BLaER1 (cell line): ENCODE measurements at regions not wholly inside any gene's neighbourhood (a gene's known extent, or its start where the extent isn't known, plus 50 kb on each side); places are given as distances from the start of the nearest gene placed in this dataset.

ENCODE experiments used
- H3K27ac ChIP-seq: shearing (Covaris generic); formaldehyde crosslinking; 2 replicates; pipeline ENCODE4 v1.8.1; 2022
- H3K27me3 ChIP-seq: shearing (Covaris generic); formaldehyde crosslinking; 2 replicates; pipeline ENCODE4 v1.8.1; 2022
- H3K36me3 ChIP-seq: shearing (Covaris generic); formaldehyde crosslinking; 2 replicates; pipeline ENCODE4 v1.8.1; 2022
- H3K4me1 ChIP-seq: shearing (Covaris generic); formaldehyde crosslinking; 2 replicates; pipeline ENCODE4 v1.8.1; 2022
- H3K4me2 ChIP-seq: shearing (Covaris generic); formaldehyde crosslinking; 2 replicates; pipeline ENCODE4 v1.8.1; 2022
- H3K4me3 ChIP-seq: shearing (Covaris generic); formaldehyde crosslinking; 2 replicates; pipeline ENCODE4 v1.8.1; 2022
- H3K9ac ChIP-seq: shearing (Covaris generic); formaldehyde crosslinking; 2 replicates; pipeline ENCODE4 v1.8.1; 2022
- H3K9me3 ChIP-seq: shearing (Covaris generic); formaldehyde crosslinking; 2 replicates; pipeline ENCODE4 v1.8.1; 2022
- H4K20me1 ChIP-seq: shearing (Covaris generic); formaldehyde crosslinking; 2 replicates; pipeline ENCODE4 v1.8.1; 2022
- Cebpa-rat ChIP-seq: shearing (Covaris generic); IDR thresholded peaks from 2 replicates; pipeline ENCODE4 v1.8.1; 2022

DNA sequence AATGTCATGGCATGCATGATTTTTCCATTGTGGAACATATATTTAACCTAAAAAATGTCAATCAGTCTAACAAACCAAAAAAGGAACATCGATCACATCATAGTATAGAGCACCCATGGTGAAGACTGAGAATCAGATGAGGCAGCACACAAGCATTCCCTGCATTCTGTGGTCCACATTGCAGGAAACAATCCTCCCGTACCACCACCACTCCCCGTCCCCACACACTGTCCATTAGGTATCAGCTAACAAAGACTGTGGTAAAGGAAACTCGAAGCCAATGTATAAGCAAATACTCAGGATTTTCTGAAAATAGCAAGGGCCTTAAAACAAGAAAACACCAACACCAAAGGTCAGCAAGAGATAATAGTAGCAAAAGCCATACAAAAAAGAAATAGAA lies 1104.4 kb upstream of the SEMA6A start:
- Histone ChIP-seq H3K4me2 (no peak overlapping the region), H4K20me1 (no peaks in the 10 kb centered on the region), H3K4me1 (no peaks in the 10 kb centered on the region), H3K9me3 (no peaks in the 10 kb centered on the region), H3K27ac (no peak overlapping the region), H3K27me3 (no peaks in the 10 kb centered on the region), H3K9ac (no peak overlapping the region), H3K4me3 (no peak overlapping the region), H3K36me3 (no peaks in the 10 kb centered on the region)
- no peak for TF ChIP-seq Cebpa-rat

- no peak overlapping the region for H3K27ac ChIP-seq
- H3K27me3 ChIP-seq: no peaks in the 10 kb centered on the region
- H3K36me3 ChIP-seq: no peaks in the 10 kb centered on the region
- H3K9ac ChIP-seq: no peak overlapping the region
- H3K4me3 ChIP-seq: no peak overlapping the region
- H3K9me3 ChIP-seq: no peaks in the 10 kb centered on the region
- H4K20me1 ChIP-seq: no peaks in the 10 kb centered on the region
- H3K4me2 ChIP-seq: no peak overlapping the region
- no peaks in the 10 kb centered on the region for H3K4me1 ChIP-seq
- no peak for TF ChIP-seq Cebpa-rat
These were observed 1101.0 kb upstream of the SEMA6A start for GRCh38 chr5:117675646-117676045.

DNA sequence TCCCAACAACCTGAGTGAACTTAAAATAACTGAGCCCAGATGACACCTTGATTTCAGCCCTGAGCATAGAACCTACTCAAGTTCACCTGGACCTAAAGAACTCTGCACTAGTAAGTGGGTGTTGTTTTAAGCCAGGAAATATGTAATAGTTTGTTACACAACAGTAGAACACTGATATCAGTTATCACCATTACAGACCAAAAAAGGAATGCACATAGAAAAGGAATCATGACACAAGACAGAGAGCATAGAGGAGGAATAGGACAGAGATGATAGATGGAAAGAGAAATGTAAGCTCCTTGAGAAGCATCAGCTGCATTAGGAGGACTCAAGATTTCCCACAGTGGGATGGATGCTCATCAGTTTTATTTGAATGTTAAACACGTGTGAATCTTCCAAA lies 1096.9 kb upstream of the SEMA6A start:
- Histone ChIP-seq H3K4me3 (no peak overlapping the region), H3K27me3 (no peaks in the 10 kb centered on the region), H3K4me2 (no peak overlapping the region), H3K27ac (no peak overlapping the region), H3K9me3 (no peaks in the 10 kb centered on the region), H3K4me1 (no peaks in the 10 kb centered on the region), H3K36me3 (no peaks in the 10 kb centered on the region), H4K20me1 (no peaks in the 10 kb centered on the region), H3K9ac (no peak overlapping the region)
- no peak for TF ChIP-seq Cebpa-rat

DNA sequence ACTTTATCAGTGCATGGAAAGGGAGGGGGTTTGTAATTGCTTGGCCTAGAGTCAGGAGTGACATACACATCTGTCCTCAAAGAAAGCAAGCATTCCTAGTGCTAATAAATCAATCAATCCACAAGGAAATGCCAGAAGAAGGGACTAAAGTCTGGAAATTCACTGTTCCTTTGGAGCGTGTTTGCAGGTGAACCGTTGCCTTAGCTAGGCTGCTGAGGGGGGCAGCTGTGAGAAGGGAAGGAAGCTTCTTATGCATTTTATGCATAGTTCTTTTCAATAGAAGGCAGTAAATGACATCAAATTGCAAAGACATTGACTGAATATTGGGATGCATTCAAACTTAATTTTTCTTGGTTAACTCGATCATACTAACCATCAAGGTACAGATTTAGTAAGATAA lies 1092.5 kb upstream of the SEMA6A start:
- Histone ChIP-seq H3K4me3 (no peak overlapping the region), H3K9ac (no peak overlapping the region)

DNA sequence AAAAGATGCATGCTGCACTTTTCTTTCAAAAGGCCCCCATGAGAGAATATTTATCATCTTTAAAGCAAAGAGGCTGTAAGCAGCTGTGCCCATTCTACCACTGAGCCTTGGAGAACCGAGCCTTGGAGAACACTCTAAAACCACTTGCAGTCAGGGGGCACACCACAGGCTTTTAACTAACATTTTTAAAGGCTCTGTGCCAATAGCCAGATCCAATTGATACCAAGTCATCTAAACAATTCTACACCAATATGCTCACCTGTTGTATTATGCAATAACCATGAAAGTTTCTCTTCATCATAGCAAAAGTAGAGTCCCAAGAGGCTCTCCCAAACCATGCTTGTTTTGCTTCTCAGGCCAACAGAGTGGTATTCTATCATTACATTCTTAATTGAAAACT lies 1090.5 kb upstream of the SEMA6A start:
- no peak overlapping the region for H3K4me2 ChIP-seq
- TF ChIP-seq Cebpa-rat: no peak

More for the DNA sequence above, 1092.5 kb upstream of the SEMA6A start:
- H3K9me3 ChIP-seq: no peaks in the 10 kb centered on the region
- no peak overlapping the region for H3K27ac ChIP-seq
- no peak for TF ChIP-seq Cebpa-rat
- H3K36me3 ChIP-seq: no peaks in the 10 kb centered on the region
- no peak overlapping the region for H3K4me2 ChIP-seq
- no peaks in the 10 kb centered on the region for H3K27me3 ChIP-seq
- H4K20me1 ChIP-seq: no peaks in the 10 kb centered on the region
- no peaks in the 10 kb centered on the region for H3K4me1 ChIP-seq

DNA sequence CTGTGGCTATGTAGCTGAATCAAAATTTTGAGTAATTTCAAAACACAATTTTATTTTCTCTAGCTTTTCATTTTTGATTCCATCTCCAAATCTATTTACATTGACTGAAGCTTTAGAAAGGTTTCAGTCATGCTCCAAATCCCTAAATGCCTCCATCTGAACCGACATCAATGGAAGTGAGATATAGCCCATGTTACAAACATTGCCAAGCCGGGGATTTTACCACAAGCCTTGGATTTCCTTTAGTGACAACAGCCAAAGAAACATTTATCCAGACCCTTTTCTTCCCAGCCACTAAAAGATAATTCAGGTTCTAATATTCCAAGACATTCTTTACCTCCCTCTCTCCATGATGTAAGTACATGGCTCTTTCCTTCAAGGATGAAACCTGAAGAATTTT lies 1087.7 kb upstream of the SEMA6A start:
- Histone ChIP-seq H4K20me1 (no peaks in the 10 kb centered on the region), H3K9me3 (no peaks in the 10 kb centered on the region), H3K4me2 (no peak overlapping the region), H3K36me3 (no peaks in the 10 kb centered on the region), H3K9ac (no peak overlapping the region), H3K4me3 (no peak overlapping the region), H3K4me1 (peaks cover 5% of the 10 kb centered on the region; the same call in 1 of the 2 replicates), H3K27ac (no peak overlapping the region), H3K27me3 (no peaks in the 10 kb centered on the region)
- no peak for TF ChIP-seq Cebpa-rat

More for the DNA sequence above, 1090.5 kb upstream of the SEMA6A start:
- no peak overlapping the region for H3K27ac ChIP-seq
- no peaks in the 10 kb centered on the region for H3K9me3 ChIP-seq
- peaks cover 5% of the 10 kb centered on the region; the same call in 1 of the 2 replicates for H3K4me1 ChIP-seq
- no peaks in the 10 kb centered on the region for H3K27me3 ChIP-seq
- no peaks in the 10 kb centered on the region for H4K20me1 ChIP-seq
- no peak overlapping the region for H3K9ac ChIP-seq
- H3K4me3 ChIP-seq: no peak overlapping the region
- no peaks in the 10 kb centered on the region for H3K36me3 ChIP-seq

DNA sequence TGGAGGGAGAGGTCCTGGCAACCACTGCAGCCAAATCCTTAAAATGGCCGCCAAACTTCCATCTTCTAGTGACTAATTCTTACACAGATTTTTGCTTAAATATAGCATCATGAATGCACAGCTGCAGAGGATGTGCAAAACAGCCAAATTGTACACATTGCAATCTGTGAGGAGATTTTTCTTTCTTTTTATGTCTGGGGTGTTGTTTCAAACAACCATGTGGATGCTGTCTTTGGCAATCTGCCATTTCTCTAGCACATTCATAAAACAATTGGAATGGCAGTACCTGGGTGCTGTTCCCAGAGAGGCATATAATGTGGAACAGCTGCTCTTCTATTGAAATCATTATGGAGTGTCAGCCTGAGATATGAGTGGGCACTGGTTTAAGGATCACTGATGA lies 1082.9 kb upstream of the SEMA6A start:
- Histone ChIP-seq H3K4me1 (peaks cover 5% of the 10 kb centered on the region; the same call in 1 of the 2 replicates), H4K20me1 (no peaks in the 10 kb centered on the region), H3K9ac (no peak overlapping the region), H3K27me3 (no peaks in the 10 kb centered on the region), H3K27ac (no peak overlapping the region), H3K36me3 (no peaks in the 10 kb centered on the region), H3K4me2 (no peak overlapping the region), H3K9me3 (no peaks in the 10 kb centered on the region), H3K4me3 (no peak overlapping the region)
- no peak for TF ChIP-seq Cebpa-rat

GRCh38 chr5:117652958-117653280 lies 1078.3 kb upstream of the SEMA6A start:
- no peak for TF ChIP-seq Cebpa-rat
- Histone ChIP-seq H4K20me1 (no peaks in the 10 kb centered on the region), H3K4me2 (no peak overlapping the region), H3K9me3 (no peaks in the 10 kb centered on the region), H3K9ac (no peak overlapping the region), H3K4me1 (no peaks in the 10 kb centered on the region), H3K27ac (no peak overlapping the region), H3K4me3 (no peak overlapping the region), H3K36me3 (no peaks in the 10 kb centered on the region), H3K27me3 (no peaks in the 10 kb centered on the region)

- no peaks in the 10 kb centered on the region for H3K9me3 ChIP-seq
- no peak overlapping the region for H3K4me3 ChIP-seq
- no peak overlapping the region for H3K9ac ChIP-seq
- H4K20me1 ChIP-seq: no peaks in the 10 kb centered on the region
- no peak overlapping the region for H3K4me2 ChIP-seq
- H3K4me1 ChIP-seq: no peaks in the 10 kb centered on the region
- H3K36me3 ChIP-seq: no peaks in the 10 kb centered on the region
- H3K27me3 ChIP-seq: no peaks in the 10 kb centered on the region
- no peak for TF ChIP-seq Cebpa-rat
- no peak overlapping the region for H3K27ac ChIP-seq
These were observed 1077.7 kb upstream of the SEMA6A start for GRCh38 chr5:117652036-117652957.

DNA sequence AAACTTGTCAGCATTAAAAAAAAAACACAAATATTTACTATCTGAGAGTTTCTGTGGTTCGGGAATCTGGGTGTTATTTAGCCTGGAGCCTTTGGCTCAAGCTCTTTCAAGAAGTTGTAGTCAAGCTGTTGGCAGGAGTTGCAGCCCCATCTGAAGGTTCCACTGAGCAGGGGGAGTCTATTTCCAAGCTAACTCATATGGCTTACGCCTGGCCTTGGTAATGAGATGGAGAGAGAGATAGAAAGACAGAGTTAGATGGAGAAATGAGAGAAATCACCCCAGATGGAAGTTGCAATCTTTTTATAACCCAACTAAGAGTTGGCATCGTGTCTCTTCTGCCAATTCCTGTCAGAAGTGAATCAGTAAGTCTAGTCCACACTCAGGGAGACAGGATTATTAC lies 1075.2 kb upstream of the SEMA6A start:
- Histone ChIP-seq H3K9me3 (no peaks in the 10 kb centered on the region), H3K4me3 (no peak overlapping the region), H3K36me3 (no peaks in the 10 kb centered on the region), H3K9ac (no peak overlapping the region), H3K27me3 (no peaks in the 10 kb centered on the region), H3K4me1 (no peaks in the 10 kb centered on the region), H4K20me1 (no peaks in the 10 kb centered on the region), H3K27ac (no peak overlapping the region), H3K4me2 (no peak overlapping the region)
- no peak for TF ChIP-seq Cebpa-rat

DNA sequence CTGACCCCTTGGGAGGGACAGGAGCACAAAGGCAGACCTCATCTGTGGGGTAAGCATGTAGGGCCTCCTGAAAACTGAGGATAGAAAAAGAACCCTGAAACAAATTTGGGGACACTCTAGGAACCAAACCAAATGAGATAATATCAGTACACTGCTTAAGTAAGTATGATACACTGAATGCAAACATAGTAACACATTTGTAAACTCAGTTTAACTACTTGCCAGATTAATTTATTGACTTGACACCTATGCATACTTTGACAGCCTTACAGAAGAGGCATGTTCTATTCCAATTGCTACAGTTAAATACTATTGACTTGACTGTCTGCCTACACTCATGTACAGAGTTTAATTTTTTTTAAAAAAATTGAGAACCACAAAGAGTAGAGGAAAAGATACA lies 1070.8 kb upstream of the SEMA6A start:
- no peaks in the 10 kb centered on the region for H3K27me3 ChIP-seq
- no peaks in the 10 kb centered on the region for H3K9me3 ChIP-seq

More for the DNA sequence above, 1070.8 kb upstream of the SEMA6A start:
- TF ChIP-seq Cebpa-rat: no peak
- Histone ChIP-seq H3K4me3 (no peak overlapping the region), H3K4me1 (no peaks in the 10 kb centered on the region), H3K4me2 (no peak overlapping the region), H3K27ac (no peak overlapping the region), H4K20me1 (no peaks in the 10 kb centered on the region), H3K36me3 (no peaks in the 10 kb centered on the region), H3K9ac (no peak overlapping the region)
